SU-DHL-6 (cell line): ENCODE measurements at regions not wholly inside any gene's neighbourhood (a gene's known extent, or its start where the extent isn't known, plus 50 kb on each side); places are given as distances from the start of the nearest gene placed in this dataset.

Experiments used
- H2AFZ ChIP-seq: fragments of 200-600 bp; sonication (generic); 2 replicates; pipeline ENCODE4 v1.6.1; 2014; ENCODE audit warnings: low read depth, mild to moderate bottlenecking, moderate library complexity, mixed read lengths, antibody characterized with exemption, low read length; ENCODE audit not compliant: severe bottlenecking
- H3F3A ChIP-seq: fragments of 200-600 bp; shearing (Covaris generic); 2 replicates; pipeline ENCODE4 v1.6.0; 2016; ENCODE audit warnings: antibody characterized with exemption, mild to moderate bottlenecking; ENCODE audit not compliant: insufficient read depth
- H3K27ac ChIP-seq: fragments of 200-600 bp; sonication (generic); 2 replicates; pipeline ENCODE4 v1.5.1; 2016; ENCODE audit warnings: low read depth, mild to moderate bottlenecking, low read length, moderate library complexity, mixed read lengths
- H3K27me3 ChIP-seq: fragments of 200-600 bp; sonication (generic), shearing (Covaris generic); 2 replicates; pipeline ENCODE4 v1.6.0; 2014; ENCODE audit warnings: mild to moderate bottlenecking, low read length
- H3K36me3 ChIP-seq: fragments of 200-600 bp; sonication (generic); 2 replicates; pipeline ENCODE4 v1.6.1; 2014; ENCODE audit warnings: mild to moderate bottlenecking, low read length, mixed read lengths
- H3K4me2 ChIP-seq: fragments of 300-600, 200-600 bp; shearing (Covaris generic), sonication (generic); 2 replicates; pipeline ENCODE4 v1.6.0; 2014; ENCODE audit warnings: low read length, low read depth, mild to moderate bottlenecking; ENCODE audit not compliant: poor library complexity, severe bottlenecking
- H3K4me3 ChIP-seq: fragments of 200-600 bp; sonication (generic); 2 replicates; pipeline ENCODE4 v1.5.1; 2014; ENCODE audit warnings: antibody characterized with exemption, low read length, mild to moderate bottlenecking, mixed read lengths; ENCODE audit not compliant: insufficient read depth, poor library complexity, severe bottlenecking
- H3K79me2 ChIP-seq: fragments of 200-600 bp; sonication (generic); 2 replicates; pipeline ENCODE4 v1.6.1; 2014; ENCODE audit warnings: mild to moderate bottlenecking, low read length, moderate library complexity; ENCODE audit not compliant: insufficient read depth
- H3K9ac ChIP-seq: fragments of 200-600 bp; sonication (generic); 2 replicates; pipeline ENCODE4 v1.7.0; 2014; ENCODE audit warnings: mild to moderate bottlenecking, low read length
- H3K9me2 ChIP-seq: fragments of 200-600 bp; sonication (generic); replicated peaks from 2 replicates; pipeline ENCODE4 v1.6.1; 2014; ENCODE audit warnings: low read length; ENCODE audit not compliant: insufficient read depth
- H3K9me3 ChIP-seq: fragments of 200-600 bp; sonication (generic); 2 replicates; pipeline ENCODE4 v1.6.1; 2014; ENCODE audit warnings: low read length, mixed read lengths; ENCODE audit not compliant: insufficient read depth
- H4K20me1 ChIP-seq: fragments of 200-600 bp; sonication (generic); 2 replicates; pipeline ENCODE4 v1.6.1; 2014; ENCODE audit warnings: low read depth, mild to moderate bottlenecking, antibody characterized with exemption, low read length, moderate library complexity, mixed read lengths
- CTCF ChIP-seq: fragments of 200-600 bp; sonication (generic); IDR thresholded peaks from one replicate; pipeline ENCODE4 v1.5.1; 2017; ENCODE audit warnings: antibody characterized with exemption, mild to moderate bottlenecking, low read length, moderate library complexity; ENCODE audit not compliant: insufficient read depth, poor library complexity, severe bottlenecking
- EZH2phosphoT487 ChIP-seq: fragments of 200-600 bp; sonication (generic), shearing (Covaris generic); conservative IDR thresholded peaks from 2 replicates; pipeline ENCODE4 v1.6.1; 2018; ENCODE audit warnings: mild to moderate bottlenecking, antibody characterized with exemption, low read length, moderate library complexity, mixed read lengths

- TF ChIP-seq EZH2phosphoT487 (no peak), CTCF (no peak)
- no peak overlapping the region for H3K4me3 ChIP-seq
- H3K36me3 ChIP-seq = no peaks in the 10 kb centered on the region
- H3K9me2 ChIP-seq = no peaks in the 10 kb centered on the region
- no peaks in the 10 kb centered on the region for H3F3A ChIP-seq
- H3K9me3 ChIP-seq = peaks cover 9% of the 10 kb centered on the region; the same call in 1 of the 2 replicates
- no peaks in the 10 kb centered on the region for H3K79me2 ChIP-seq
- no peak overlapping the region for H3K4me2 ChIP-seq
- H3K27me3 ChIP-seq = no peaks in the 10 kb centered on the region
- no peak overlapping the region for H3K9ac ChIP-seq
- no peak overlapping the region for H2AFZ ChIP-seq
- H3K27ac ChIP-seq = no peak overlapping the region
- H4K20me1 ChIP-seq = no peaks in the 10 kb centered on the region
Measured at GRCh38 chr3:41127414-41127813, 71.9 kb upstream of the CTNNB1 start.

- Histone ChIP-seq H4K20me1 (no peaks in the 10 kb centered on the region), H3K9ac (no peak overlapping the region), H3K79me2 (no peaks in the 10 kb centered on the region), H3K4me2 (no peak overlapping the region), H3K36me3 (no peaks in the 10 kb centered on the region), H3K9me3 (peaks cover 9% of the 10 kb centered on the region; the same call in 1 of the 2 replicates), H2AFZ (no peak overlapping the region), H3K4me3 (no peak overlapping the region), H3F3A (no peaks in the 10 kb centered on the region), H3K27ac (no peak overlapping the region), H3K9me2 (no peaks in the 10 kb centered on the region), H3K27me3 (no peaks in the 10 kb centered on the region)
- TF ChIP-seq EZH2phosphoT487 = no peak
- TF ChIP-seq CTCF = no peak
Measured at GRCh38 chr3:41129731-41130130, 69.6 kb upstream of the CTNNB1 start.

GRCh38 chr3:41131224-41131623 is 68.1 kb upstream of the CTNNB1 start:
- H3K79me2 ChIP-seq = no peaks in the 10 kb centered on the region
- H3K9me3 ChIP-seq = peaks cover 9% of the 10 kb centered on the region; the same call in 1 of the 2 replicates
- no peaks in the 10 kb centered on the region for H3K9me2 ChIP-seq
- H3K4me2 ChIP-seq = no peak overlapping the region
- no peaks in the 10 kb centered on the region for H4K20me1 ChIP-seq
- no peaks in the 10 kb centered on the region for H3K27me3 ChIP-seq
- H3K36me3 ChIP-seq = no peaks in the 10 kb centered on the region
- no peak overlapping the region for H3K9ac ChIP-seq
- no peak overlapping the region for H2AFZ ChIP-seq
- no peak overlapping the region for H3K27ac ChIP-seq
- no peaks in the 10 kb centered on the region for H3F3A ChIP-seq
- TF ChIP-seq CTCF (no peak), EZH2phosphoT487 (no peak)
- no peak overlapping the region for H3K4me3 ChIP-seq

GRCh38 chr3:41137686-41138111 is 61.6 kb upstream of the CTNNB1 start:
- H3K4me3 ChIP-seq = no peak overlapping the region
- no peaks in the 10 kb centered on the region for H3K36me3 ChIP-seq
- no peaks in the 10 kb centered on the region for H3K9me2 ChIP-seq
- H3K27me3 ChIP-seq = no peaks in the 10 kb centered on the region
- H3K79me2 ChIP-seq = no peaks in the 10 kb centered on the region
- no peaks in the 10 kb centered on the region for H4K20me1 ChIP-seq
- no peaks in the 10 kb centered on the region for H3F3A ChIP-seq
- no peaks in the 10 kb centered on the region for H3K9me3 ChIP-seq
- no peak overlapping the region for H3K4me2 ChIP-seq
- no peak overlapping the region for H2AFZ ChIP-seq
- H3K27ac ChIP-seq = no peak overlapping the region
- TF ChIP-seq CTCF = no peak
- TF ChIP-seq EZH2phosphoT487 = no peak
- no peak overlapping the region for H3K9ac ChIP-seq
